ENCODE measurements at regions not wholly inside any gene's neighbourhood (a gene's known extent, or its start where the extent isn't known, plus 50 kb on each side); places are given as distances from the start of the nearest gene placed in this dataset.
"Not testable (repeated sequence)": the region's sequence is repeated elsewhere in the genome, so short reads cannot be mapped to it uniquely, and the experiment has no call there.

DNA sequence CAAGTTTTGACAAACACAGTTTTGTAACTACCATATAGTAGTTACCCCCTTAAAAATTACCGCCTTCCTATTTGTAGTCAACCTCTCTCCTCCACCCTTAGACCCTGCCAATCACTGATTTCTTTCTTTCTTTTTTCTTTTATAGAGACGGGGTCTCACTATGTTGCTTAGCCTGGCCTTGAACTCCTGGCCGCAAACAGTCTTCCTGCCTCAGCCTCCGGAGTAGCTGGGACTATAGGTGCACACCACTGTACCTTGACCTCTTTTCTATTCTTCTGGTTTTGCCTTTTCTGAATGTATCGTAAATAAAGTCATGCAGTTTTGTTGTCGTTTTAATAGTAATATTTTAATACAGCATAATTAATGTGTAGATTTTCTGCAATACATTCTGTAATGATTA lies 460.3 kb downstream of the EPM2A start:
- no peak for DNase-seq (ENCODE audit: low spot score)

DNA sequence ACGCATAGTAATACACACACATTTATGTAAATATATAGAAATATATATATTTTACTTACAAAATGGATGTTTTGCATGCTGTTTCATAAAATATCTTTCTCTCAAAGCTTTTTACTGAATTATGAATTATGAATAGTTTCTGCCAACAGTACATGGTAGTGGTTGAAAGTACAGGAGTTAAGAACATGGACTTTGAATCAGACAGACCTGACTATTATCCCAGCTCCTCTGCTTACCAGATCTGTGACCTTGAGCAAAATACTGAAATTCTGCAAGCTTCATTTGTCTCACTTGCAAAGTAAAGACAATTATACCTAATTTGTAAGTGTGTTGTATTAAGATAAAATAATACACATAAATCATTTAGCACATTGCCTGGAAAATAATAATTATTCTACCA lies 459.5 kb downstream of the EPM2A start:
- DNase-seq (ENCODE audit: low spot score): no peak

DNA sequence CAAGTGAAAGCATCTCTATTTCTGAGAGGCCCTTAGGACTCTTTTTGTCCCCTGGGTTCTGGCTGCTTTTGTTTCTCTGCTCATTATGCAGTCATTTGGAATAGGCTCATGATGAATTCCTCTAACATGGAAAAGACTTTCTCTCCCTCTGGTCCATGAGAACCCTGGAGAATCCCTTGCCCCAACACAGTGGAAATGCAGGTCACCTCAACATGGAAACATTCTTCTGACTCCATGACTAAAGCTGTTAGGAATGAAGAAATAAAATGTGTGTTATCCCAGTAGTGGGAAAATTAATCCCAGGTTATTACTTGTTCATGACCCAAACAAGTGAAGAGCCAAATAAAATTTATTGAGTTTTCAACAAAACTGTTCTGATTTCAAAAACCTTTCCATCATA lies 458.6 kb downstream of the EPM2A start:
- DNase-seq (ENCODE audit: low spot score): no peak

DNA sequence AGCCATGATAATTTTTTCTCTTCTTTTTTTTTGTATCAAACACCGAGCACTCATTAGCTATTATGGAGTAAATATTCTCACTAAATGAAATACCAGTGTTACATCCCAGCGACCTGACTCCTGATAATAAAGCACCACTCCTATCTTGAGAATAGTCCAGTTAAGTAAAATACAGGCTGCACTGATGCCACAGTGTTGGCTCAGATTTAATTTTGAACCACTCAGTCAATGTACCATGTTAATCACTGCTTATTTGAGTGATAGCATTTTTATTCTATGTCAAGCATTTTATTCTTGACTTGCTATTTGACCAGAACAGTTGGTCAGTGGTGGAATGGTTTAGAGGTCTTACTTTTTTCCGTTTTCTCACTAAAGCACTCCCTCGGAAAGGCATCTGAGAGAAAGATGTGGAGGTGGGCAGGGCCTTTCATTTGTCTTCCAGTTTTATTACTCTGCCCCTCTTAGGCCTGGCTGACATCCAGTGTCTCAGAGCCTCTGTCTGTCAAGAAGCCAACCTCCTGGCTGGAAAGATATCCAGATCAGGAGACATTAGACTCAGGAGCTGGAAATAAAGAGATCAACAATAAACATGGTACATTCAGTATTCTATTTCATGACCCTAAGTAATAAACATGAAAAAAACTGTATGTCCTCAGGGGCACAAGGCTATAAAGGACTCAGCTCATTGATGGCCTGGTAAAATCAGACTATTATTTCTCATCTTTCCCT lies 457.8 kb downstream of the EPM2A start:
- DNase-seq (ENCODE audit: low spot score): no peak

DNA sequence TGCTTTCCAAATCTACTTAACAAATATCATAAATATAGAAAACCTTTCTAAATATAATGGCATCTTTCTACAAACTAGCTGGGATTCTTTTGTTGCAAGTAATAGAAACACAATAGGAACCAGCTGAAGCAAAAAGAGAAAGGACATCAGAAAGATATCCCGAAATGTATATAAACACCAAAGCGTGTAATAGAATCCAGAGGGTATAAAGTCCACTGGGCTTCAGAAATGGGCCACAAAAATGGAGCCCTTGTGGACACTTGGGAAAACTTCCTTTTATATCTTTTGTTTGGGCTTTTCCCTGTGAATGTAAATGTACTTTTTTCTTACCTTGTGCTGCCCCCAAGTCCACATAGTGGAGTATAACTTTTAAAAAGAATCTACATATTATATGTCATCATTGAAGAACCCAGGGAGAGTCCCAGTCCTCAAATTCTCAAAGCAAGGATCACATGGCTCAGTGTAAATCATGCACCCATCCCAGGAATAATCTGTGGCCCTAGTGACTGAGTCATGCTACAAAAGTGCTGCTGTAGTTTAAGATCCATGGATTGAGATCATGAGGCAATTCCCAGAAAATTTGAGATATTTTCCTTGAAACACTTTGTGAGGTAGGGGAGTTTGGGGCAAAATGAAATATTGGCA lies 457.0 kb downstream of the EPM2A start:
- DNase-seq (ENCODE audit: low spot score): no peak

DNA sequence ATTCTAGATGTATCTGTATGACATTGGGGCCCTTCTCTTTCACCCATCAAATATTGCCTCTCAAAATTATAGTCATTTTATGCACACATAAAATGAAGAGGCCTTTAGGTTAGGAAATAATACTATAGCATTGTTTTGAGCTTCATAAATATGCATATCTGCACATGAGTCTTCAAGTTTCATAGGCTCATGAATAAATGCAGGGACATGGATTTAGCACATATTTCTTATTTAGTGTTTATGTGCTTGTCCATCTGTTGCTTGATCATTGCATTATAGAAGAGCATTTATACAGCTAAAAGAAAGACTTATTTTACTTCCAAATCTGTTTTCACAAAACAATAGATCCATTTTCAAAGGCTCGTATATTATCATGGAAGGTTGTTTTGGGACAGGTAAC lies 455.8 kb downstream of the EPM2A start:
- DNase-seq (ENCODE audit: low spot score): no peak

DNA sequence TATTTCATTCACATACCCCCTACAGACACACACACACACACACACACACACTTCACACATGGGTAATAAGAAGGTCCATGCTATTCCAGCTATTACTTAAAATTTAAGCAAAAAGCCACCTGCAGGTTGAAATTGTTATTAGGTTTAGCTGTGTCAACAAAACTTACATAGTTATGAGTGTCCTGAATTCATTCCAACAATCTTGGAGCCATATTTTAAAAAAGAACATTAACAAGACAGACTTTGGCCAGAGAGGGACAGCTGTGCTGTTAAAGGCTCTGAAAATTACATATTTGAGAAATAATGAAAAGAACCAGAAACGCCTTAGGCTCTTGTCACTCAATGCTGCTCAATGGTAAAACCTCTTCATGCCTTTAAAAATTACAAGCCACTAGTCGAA lies 455.3 kb downstream of the EPM2A start:
- no peak for DNase-seq (ENCODE audit: low spot score)

DNA sequence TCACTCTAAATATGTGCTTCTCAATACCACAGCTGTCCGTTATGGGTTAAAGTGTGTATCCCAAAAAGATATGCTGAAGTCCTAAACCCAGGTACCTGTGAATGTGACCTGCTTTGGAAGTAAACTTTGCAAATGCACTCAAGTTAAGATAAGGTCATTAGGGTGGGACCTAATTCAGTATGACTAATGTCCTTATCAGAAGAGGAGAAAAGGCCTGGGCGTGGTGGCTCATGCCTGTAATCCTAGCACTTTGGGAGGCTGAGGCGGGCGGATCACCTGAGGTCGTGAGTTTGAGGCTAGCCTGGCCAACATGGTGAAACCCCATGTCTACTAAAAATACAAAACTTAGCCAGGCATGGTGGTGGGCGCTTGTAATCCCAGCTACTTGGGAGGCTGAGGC lies 452.1 kb downstream of the EPM2A start:
- not testable (repeated sequence) for DNase-seq (ENCODE audit: low spot score)

DNA sequence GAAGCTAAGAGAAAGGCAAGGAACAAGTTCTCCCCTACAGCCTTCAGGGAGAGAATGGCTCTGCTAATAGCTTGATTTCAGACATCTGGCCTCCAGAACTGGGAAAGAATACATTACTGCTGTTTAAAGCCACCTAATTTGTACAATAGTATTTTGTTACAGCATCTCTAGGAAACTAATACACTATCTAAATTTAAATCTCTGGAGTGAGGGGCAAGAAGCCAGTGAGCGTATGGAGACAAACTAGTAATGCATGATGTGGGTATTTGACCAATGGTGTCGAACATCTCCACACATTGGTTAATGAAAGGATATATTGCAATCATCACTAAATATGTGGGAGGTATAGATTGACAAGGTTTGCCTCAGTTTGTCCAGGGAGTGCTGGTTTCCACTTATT lies 451.5 kb downstream of the EPM2A start:
- DNase-seq (ENCODE audit: low spot score): no peak

DNA sequence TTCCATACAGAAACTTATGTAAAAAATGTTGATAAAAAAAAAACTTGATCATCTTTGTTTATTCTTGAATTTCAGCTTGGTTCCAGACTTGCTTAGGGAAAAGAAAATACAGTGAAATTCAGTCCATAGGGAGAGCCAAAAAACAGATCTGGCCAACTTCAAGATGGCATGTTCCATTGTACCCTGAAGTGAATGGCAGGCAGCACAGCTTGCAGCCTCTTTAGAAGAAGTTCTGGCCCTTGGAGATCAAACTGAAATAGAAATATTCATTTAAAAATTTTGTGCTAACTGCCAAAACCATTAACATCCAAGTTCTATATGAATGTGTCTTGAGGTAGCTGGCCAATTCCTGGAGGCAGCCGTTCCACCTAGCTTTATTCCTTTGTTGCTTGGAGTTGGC lies 448.4 kb downstream of the EPM2A start:
- no peak for DNase-seq (ENCODE audit: low spot score)

DNA sequence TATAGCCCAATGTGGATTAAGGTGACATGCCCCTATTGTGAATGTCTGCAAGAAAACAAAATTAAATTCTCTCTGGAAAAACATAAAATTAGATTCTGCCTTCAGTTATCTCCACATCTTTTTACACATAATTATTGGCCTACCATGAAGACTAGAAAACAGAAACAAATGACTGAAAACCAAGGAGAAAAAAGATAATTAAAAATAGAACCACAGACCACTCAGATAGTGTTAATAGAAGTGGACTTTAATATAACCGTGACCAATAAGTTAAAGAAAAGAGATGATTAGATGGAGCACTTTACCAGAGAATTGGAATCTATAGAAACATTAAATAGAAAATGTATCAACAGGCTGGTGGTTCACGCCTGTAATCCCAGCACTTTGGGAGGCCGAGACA lies 445.7 kb downstream of the EPM2A start:
- no peak for DNase-seq (ENCODE audit: low spot score)

DNA sequence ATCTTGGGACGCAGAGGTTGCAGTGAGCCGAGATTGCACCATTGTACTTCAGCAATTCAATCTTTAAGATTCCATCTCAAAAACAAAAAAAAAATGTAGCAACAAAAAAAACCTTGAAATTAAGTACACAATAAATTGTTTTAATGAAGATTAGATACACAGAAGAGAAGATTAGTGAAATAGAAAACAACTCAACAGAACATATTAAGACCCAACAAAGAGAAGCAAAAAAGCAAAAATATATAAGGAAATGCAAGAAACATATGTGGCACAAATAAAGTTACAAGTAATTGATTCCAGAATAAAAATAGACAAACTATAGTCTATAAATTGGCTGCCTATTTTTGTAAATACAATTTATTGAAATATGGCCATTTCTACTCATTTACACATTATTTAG lies 445.2 kb downstream of the EPM2A start:
- DNase-seq (ENCODE audit: low spot score): no peak

DNA sequence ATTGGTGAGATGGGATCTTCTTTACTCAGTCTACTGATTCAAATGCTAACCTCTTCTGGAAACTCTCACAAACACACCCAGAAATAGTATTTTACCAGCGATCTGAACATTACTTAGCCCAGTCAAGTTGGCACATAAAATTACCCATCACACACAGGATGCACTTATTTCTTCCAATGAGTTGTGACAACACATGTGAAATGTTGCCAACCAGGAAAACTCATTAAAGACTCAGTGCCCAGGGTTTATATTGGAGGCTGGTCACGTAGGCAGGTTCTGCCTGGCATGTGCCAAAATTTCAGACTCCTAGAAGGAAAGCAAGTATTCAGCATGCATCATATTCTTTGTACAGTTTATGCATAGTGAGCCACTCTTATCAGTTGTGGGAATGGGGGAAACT lies 443.3 kb downstream of the EPM2A start:
- DNase-seq (ENCODE audit: low spot score): no peak

DNA sequence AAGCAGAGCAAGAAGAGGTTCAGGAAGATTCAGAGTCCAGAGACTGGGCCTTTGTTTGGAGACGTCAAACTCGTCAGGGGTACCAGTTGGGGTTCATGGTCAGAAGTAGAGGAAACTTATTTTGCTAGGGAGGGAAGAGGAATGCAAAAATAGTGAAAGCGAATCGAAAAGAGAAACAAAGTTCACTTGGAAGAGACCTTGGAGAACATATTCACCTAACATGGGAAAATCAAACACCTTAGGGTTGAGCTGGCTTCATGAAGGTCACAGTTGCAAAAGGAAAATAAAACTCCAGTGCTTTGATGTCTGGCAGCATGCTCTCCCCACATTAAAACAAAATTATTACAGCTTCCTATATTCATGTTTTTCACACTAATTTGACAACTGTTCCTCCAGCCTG lies 440.4 kb downstream of the EPM2A start:
- DNase-seq (ENCODE audit: low spot score): no peak

DNA sequence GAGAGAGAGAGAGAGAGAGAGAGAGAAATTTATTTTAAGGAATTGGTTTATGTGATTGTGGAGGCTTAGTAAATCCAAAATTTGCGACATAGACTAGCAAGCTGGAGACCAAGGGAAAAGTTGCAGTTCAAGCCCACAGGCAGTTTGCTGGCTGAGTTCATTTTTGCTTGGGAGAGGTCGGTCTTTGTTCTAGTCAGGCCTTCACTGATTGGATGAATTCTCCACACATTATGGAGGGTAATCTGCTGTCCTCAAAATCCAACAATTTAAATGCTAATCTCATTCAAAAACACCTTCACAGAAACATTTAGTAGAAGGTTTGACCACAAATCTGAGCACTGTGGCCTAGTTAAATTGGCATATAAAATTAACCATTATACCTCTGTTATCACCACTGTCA lies 439.6 kb downstream of the EPM2A start:
- DNase-seq (ENCODE audit: low spot score): no peak

DNA sequence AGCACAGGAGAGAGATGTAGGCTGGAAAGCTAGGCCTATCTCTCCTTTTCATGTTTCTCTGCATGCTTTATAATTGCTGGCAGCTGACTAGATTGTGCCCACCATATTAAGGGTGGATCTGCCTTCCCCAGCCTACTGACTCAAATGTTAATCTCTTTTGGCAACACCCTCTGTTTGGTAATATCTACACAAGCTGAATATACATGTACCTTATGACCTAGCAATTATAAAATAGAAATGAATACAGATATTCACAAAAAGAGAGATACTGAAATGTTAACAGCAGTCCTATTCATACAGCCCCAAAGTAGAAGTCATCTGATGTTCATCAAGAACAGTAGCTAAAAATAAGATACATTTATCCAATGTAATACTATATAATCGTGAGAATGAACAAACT lies 429.6 kb downstream of the EPM2A start:
- no peak for DNase-seq (ENCODE audit: low spot score)

DNA sequence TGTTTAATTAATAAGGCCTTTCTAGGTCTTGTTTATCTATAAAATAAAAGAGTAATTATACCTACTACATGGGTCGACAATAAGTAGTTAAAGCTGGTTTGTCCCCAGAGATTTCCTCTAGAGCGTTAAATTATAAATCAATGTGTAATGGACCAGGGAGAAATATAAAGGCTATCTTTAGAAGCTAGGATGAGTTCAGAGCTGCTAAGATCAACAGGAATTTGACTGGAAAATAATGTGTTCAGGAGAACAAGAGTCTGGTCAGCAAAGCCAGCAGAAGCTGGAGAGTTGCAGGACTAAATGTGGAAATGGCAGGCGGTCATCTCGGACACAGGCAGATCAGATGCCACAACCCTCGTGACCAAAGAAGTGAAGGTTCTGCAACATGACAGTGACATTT lies 428.8 kb downstream of the EPM2A start:
- no peak for DNase-seq (ENCODE audit: low spot score)

DNA sequence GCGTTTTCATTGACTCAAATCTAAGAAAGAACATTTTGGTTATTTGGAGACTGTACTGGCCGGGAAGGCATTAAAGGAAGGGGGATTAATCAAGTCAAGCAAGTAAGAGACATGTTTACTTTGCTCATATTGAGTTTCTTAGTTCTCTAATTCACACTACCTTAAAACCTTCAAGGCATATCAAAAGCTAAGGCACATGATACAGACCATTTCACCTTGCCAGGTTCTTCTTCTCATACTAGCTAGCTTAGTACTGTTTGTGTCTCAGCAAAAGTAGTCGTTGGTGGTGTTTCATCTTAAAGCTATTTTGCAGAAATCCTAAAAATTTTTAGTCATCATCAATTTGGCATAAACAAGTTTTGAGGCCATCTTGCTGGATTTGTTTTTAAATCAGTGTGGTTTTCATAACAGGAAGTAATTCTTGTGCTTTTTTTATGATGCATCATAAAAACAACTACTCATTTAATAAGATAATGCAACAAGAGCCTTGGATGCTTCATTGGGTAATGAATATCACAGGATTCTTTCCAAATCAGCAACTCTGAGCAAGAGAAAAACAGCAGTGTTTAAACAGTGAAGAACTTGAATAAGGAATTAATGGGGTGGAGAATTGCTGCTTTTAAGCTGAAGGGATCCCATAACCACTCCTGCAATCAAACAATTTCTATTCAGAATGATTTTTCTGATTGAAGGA lies 425.3 kb downstream of the EPM2A start:
- no peak for DNase-seq (ENCODE audit: low spot score)

DNA sequence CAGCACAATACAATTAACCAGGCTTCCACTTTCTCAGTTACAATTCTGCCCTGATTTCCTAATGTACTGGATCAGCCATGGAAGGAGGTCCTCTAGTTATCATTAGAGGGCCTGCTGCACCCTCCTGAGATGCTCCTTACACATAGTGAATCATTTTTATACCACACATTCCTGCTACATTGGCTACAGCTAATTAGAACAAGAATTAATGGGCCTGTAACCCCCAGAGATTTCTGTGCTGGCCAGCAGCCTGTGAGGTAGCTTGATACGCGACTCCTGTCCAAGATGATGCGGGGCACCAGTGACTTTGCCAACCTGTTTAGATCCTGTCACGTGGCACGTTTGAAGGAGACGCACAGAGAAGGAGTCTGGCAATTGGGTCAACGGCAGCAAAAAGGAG lies 422.8 kb downstream of the EPM2A start:
- DNase-seq (ENCODE audit: low spot score): no peak

DNA sequence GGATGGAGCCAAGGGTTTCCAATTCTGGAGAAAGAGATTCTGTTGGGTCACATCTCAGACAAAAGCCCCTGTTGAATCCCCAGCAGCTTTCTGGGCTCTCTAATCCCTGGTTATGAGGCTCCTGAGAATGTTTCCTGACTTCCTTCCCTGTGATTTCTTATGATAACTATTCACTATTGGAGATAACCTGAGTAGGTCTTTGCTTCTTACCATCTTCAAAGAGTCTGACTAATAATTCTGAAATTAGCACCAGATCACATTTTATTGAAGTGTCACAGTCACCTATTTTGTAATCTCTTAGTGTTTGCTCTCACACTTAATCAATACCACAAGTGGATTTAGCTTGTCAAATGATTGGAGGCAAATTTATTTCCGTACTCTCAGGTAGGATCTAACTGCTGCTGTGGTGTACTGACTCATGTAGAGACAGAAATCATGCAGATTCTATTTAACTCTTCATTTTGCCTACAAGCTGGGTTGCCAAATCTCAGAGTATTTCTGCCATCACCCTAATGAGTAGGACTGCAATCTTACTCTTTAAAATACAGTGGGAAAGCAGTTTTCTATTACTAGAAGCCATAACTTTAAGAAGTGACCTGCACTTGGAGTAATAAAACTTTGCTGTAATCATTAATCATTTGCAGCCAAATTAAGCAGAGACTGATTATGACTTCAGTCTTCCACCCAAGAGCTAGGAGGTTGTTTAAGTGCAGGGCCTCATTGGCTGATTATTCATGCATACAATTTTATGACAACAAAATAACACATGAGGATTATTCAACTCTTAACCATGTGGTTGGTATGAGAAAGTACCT lies 422.1 kb downstream of the EPM2A start:
- DNase-seq (ENCODE audit: low spot score): no peak

DNA sequence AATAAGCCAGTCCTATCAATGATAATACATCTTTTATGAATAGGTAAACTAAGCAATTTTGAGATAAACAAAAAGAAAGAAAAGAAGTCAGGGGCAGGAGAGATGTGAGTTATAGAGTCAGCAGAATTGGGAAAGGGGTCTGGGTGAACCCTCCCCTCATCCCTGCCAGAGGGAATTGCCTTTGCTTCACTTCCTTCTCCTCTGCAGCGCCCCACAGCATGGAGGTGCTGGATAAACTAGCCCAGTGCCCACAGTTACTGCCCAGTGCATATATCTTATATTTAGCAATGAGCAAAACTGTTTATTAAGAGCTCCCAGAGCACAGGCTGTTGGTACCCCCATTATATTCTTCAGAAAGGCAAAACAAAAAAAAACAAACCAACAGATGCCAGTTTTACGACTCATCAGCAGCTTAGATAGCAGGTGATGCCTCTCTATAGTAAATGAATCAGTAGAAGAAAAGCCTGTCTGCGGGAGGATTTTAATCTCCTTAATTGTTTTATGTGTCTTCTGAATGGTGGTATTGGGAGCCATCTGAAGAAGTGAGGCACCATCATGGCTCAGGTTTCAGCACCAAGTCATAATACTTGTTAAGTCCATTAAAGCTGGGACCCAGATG lies 419.2 kb downstream of the EPM2A start:
- DNase-seq (ENCODE audit: low spot score): no peak

DNA sequence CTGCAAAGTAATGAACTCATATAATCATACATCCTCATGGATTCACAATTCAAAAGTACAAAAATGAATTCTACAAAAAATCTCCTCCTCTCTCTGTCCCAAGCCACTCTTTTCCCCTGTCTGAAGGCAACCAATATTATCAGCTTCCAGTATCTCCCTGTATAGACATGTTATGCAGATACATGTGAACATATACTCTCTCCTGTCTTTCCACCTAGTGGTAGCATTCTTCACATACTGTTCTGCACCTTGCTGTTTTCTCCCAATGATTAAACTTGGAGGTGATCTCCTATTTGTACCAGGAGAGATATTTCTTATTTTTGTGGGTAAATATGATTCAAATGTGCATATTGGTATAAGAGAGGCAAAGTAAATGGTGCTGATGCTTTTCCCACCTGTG lies 416.4 kb downstream of the EPM2A start:
- no peak for DNase-seq (ENCODE audit: low spot score)
